HAP-1 (cell line): ENCODE measurements at regions not wholly inside any gene's neighbourhood (a gene's known extent, or its start where the extent isn't known, plus 50 kb on each side); places are given as distances from the start of the nearest gene placed in this dataset.

Experiments used
- DNase-seq, 2 experiments: peaks; one replicate each; pipeline ENCODE4 v3.0.0-alpha.2; 2016 to 2020; ENCODE audit warnings: low spot score in 2 of 2
- H3K27me3 ChIP-seq: fragments of 250-450 bp; sonication (Bioruptor Pico); 2 replicates; pipeline ENCODE4 v1.5.1; 2020; ENCODE audit warnings: low read depth, mild to moderate bottlenecking, moderate library complexity
- H3K36me3 ChIP-seq: fragments of 250-450 bp; sonication (Bioruptor Pico); replicated peaks from 2 replicates; pipeline ENCODE4 v1.5.1; 2020; ENCODE audit warnings: mild to moderate bottlenecking
- H3K4me1 ChIP-seq: fragments of 250-450 bp; sonication (Bioruptor Pico); 2 replicates; pipeline ENCODE4 v1.5.1; 2020; ENCODE audit warnings: mild to moderate bottlenecking
- H3K4me3 ChIP-seq: fragments of 250-450 bp; sonication (Bioruptor Pico); 2 replicates; pipeline ENCODE4 v1.5.1; 2020; ENCODE audit warnings: mild to moderate bottlenecking, moderate library complexity
- H3K9me3 ChIP-seq: fragments of 250-450 bp; sonication (Bioruptor Pico); 2 replicates; pipeline ENCODE4 v1.5.1; 2020; ENCODE audit warnings: mild to moderate bottlenecking, moderate library complexity
- in situ Hi-C: fragments of 300-500 bp; cut with MboI; formaldehyde crosslinking; loops from 3 replicates; pipeline ENCODE4 v1.14.3; 2020; ENCODE audit warnings: low sequenced_read_pairs, inconsistent platforms, mixed read lengths

DNA sequence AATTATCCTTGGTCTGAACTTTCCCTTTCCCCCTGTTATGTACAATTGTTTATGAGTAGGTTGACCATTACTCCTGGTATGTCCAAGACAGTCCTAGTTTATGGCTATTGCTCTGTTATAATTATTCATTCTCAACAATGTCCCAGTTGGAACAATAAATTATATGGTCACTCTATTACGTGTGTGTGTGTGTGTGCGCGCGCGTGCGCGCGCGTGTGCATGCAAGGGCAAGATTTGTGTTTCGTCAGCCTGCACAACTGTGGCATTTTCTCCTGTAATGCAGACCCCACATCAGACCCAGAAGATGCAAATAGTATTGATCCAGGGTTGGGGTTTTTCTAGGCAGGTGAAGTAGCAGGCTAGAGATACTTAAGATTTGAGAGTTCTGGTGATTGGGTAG, 88.4 kb downstream of the ESM1 start:
- Histone ChIP-seq H3K36me3 (no peaks in the 10 kb centered on the region), H3K4me1 (no peaks in the 10 kb centered on the region), H3K4me3 (no peak overlapping the region), H3K27me3 (peaks cover 4% of the 10 kb centered on the region), H3K9me3 (no peaks in the 10 kb centered on the region)
- no peak for DNase-seq
- in situ Hi-C loops, result no loop called here

DNA sequence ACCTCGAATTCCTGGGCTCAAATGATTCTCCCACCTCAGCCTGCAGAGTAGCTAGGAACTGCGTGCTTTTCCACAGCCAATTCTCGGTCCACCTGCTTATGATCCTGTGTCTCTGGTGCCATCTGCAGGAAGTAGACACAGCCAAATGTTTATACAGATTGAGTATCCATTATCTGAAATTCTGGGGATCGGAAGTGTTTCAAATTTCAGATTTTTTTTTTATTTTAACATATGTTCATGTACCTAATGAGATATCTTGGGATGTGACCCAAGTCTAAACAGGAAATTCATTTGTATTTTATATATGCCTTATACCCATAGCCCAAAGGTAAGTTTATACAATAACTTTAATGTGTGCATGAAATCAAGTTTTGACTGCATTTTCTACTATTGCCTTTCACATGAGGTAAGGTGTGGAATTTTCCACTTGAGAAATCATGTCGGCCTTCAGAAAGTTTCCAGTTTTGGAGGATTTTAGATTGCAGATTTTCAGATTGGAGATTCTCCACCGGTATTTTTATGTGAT, 89.5 kb downstream of the ESM1 start:
- in situ Hi-C loops, result no loop called here
- DNase-seq, result no peak
- no peaks in the 10 kb centered on the region for H3K9me3 ChIP-seq

DNA sequence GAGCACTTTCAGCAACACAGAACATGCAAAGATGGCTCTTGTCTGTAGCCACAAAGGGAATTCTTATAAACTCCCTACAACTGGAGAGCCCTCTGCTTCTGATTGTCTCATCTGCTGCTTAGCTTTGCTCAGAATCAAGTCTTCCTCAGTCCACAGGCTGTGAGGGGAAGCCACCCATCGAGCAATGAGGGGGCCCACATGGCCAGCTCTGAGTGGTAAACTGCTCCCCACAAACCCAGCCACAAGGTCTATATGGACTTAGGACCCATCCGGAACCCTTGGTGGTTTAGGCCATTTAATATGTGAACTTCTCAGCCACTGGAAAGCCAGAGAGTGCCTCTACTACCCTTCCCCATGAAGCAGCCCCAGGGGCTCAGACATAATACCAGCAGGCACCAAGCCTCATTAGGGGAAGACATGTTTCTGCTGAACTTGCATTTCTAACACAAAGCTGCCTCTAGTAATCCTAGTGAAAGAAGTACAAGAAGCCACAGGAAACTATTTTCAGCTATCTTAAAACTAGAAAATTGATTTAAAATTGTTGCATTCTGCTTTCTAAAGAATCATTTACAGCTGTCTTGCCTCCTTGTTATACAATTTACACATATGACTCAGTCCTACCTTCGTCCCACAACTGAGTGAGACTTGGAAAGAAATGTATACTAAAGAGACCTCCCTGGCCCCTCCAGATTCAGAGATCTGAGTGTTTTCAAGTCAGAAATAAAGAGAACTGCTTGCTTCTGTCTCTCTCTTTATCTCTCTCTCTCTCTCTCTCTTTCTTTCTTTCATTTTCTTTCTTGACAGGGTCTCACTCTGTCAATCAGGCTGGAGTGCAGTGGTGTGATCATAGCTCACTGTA, 90.2 kb downstream of the ESM1 start:
- no peaks in the 10 kb centered on the region for H3K4me1 ChIP-seq
- in situ Hi-C loops, result no loop called here
- H3K9me3 ChIP-seq, result no peaks in the 10 kb centered on the region
- 0 out of 2 replicates have a peak, but pooled peaks cover 2% of the 10 kb centered on the region for H3K27me3 ChIP-seq
- H3K36me3 ChIP-seq, result no peaks in the 10 kb centered on the region
- DNase-seq, result no peak
- H3K4me3 ChIP-seq, result no peak overlapping the region

More for the DNA sequence above, 89.5 kb downstream of the ESM1 start:
- H3K27me3 ChIP-seq, result 0 out of 2 replicates have a peak, but pooled peaks cover 2% of the 10 kb centered on the region
- no peak overlapping the region for H3K4me3 ChIP-seq
- no peaks in the 10 kb centered on the region for H3K36me3 ChIP-seq
- no peaks in the 10 kb centered on the region for H3K4me1 ChIP-seq

DNA sequence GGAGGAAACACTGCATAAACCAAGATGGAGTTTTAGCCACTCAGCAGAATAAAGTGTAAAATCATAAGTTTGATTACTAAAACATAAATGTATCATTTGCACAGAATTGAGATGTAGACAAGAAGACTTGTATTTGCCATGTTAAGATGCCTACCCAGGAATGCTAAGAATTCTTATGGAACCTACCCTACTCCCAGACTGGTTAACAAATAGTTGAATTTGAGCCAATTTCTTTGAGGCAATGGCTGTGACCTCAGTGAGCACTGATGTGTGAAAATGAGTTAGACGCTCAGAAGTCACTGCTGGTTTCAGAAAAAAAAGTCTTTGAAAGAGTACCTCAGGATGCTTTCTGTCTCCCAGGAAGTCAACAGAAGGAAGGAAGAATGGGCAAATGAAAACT, 95.6 kb downstream of the ESM1 start:
- no peak overlapping the region for H3K4me3 ChIP-seq
- no peak for DNase-seq
- H3K4me1 ChIP-seq, result no peaks in the 10 kb centered on the region
- H3K27me3 ChIP-seq, result 0 out of 2 replicates have a peak, but pooled peaks cover 2% of the 10 kb centered on the region
- no peaks in the 10 kb centered on the region for H3K36me3 ChIP-seq
- in situ Hi-C loops, result no loop called here
- no peaks in the 10 kb centered on the region for H3K9me3 ChIP-seq

DNA sequence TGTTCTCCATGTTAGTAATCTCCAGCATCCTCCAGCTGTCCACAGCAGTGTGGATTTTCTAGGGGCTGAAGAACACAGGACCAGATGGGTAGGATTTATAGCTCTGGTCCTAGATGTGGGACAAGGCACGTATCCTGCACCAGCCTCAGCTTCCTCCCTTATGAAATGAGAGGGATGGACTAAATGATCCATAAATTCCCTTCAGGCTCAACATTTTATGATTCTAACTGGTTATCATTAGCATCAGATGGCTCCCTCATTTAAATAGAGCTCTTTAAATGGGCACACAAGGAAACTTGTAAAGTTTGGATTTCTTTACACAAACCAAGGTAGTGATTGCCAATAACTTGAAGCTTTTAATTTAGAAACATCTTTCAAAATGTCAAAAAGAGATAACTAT, 97.7 kb downstream of the ESM1 start:
- no peaks in the 10 kb centered on the region for H3K36me3 ChIP-seq
- peaks cover 2% of the 10 kb centered on the region for H3K27me3 ChIP-seq
- no peak overlapping the region for H3K4me3 ChIP-seq
- in situ Hi-C loops, result no loop called here
- no peak for DNase-seq
- H3K4me1 ChIP-seq, result no peaks in the 10 kb centered on the region
- H3K9me3 ChIP-seq, result no peaks in the 10 kb centered on the region

DNA sequence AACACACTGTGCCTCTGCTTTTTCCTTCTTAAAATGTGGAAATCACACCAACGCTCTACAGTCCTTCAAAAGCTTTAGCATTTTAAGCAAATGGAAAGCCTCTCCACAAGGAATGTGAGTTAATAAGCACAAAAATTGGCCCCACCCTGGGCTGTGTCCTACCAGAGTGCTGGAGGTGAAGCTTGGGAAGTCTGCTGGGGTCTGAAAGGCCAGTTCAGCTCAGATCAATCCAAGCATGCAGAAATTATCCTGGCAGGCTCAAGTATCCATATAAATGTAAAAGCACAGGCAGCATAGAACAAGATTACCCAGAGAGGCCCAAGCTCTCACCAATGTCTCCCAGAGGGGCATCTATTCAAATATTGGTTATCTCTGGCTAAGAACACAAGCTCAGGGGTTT, 98.5 kb downstream of the ESM1 start:
- in situ Hi-C loops, result no loop called here
- Histone ChIP-seq H3K36me3 (no peaks in the 10 kb centered on the region), H3K9me3 (no peaks in the 10 kb centered on the region), H3K4me3 (no peak overlapping the region), H3K27me3 (peaks cover 4% of the 10 kb centered on the region), H3K4me1 (no peaks in the 10 kb centered on the region)
- DNase-seq, result no peak

DNA sequence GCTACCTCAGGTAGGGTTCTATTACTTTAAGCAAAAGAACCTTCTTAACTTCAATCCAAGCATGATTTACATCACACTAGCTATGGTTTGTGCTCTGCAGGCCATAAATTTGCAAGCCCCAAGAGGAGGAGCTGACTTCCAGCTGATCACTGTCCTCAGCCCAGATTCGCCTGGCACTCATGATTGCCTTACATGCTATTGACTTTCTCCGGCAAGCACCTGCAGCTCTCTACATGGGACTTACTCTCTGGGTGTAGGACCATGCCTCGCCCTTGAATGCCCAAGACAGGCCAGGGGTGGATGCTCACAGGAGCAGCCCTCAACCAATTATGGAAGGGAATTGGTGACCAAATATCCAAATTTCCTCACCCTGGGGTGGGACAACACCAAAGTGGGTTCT, 99.8 kb downstream of the ESM1 start:
- no peak for DNase-seq
- no peaks in the 10 kb centered on the region for H3K4me1 ChIP-seq
- no peak overlapping the region for H3K4me3 ChIP-seq
- no peaks in the 10 kb centered on the region for H3K36me3 ChIP-seq
- in situ Hi-C loops, result no loop called here
- peaks cover 5% of the 10 kb centered on the region for H3K27me3 ChIP-seq
- H3K9me3 ChIP-seq, result no peaks in the 10 kb centered on the region

DNA sequence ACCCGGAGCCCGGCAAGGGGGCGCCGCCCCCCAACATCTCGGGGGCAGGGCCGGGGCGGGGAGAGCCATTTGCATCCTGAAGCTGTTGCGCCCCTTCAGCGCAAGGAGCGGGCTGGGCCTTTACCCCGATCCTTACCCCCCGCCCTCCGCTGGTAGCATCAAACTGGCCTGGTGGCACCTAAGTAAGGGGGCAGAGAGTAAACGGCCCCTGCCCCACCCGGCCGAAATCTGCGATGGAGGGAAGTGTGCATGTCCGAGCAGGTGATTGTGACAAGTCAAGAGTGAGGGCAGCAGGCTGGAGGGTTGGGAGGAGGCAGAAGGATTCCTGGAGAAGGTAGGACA, 101.2 kb downstream of the ESM1 start:
- Histone ChIP-seq H3K9me3 (no peaks in the 10 kb centered on the region), H3K4me3 (no peak overlapping the region), H3K4me1 (no peaks in the 10 kb centered on the region), H3K27me3 (peaks cover 5% of the 10 kb centered on the region), H3K36me3 (no peaks in the 10 kb centered on the region)
- in situ Hi-C loops, result no loop called here
- no peak for DNase-seq

DNA sequence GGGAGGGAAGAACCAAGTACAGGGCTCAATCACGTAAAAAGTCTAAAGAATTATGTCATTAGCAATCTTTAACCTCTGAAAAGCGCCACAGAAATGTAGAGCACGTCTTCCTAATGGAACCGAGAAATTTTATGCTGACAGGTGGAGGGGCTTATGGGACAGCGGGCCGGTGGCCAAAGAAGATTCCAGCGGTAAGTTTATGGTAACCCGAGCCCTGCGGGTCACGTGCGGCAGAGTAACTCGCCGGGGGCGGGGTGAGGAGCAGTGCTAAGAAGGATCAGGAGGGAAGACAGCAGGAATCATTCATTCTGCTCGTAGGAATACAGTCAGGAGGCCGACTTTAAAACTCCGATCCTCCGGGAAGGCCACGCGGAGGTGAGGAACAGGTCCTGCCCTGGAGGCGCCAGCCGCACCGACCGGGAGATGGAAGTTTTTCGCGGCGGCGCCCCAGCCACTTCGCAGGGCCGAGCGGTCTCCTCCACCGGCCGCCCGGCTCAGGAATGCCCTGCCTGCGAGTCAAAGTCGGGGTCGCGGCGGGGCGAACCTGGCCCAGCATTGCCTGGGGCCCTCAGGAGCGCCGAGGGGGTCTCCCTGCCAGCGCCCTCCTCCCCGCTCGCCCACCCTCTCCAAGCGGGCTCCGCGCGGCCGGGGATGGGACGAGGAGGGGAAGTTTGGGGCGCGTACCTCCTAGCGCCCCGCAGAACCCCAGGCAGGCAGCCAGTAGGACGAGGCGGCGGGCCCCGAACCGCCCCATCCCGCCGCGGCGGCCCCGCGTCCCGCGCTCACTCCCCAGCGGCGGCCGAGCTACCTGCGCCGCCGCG, 101.8 kb downstream of the ESM1 start:
- DNase-seq, result no peak
- in situ Hi-C loops, result no loop called here
- Histone ChIP-seq H3K4me1 (no peaks in the 10 kb centered on the region), H3K27me3 (peaks cover 5% of the 10 kb centered on the region), H3K4me3 (no peak overlapping the region), H3K9me3 (no peaks in the 10 kb centered on the region), H3K36me3 (no peaks in the 10 kb centered on the region)

DNA sequence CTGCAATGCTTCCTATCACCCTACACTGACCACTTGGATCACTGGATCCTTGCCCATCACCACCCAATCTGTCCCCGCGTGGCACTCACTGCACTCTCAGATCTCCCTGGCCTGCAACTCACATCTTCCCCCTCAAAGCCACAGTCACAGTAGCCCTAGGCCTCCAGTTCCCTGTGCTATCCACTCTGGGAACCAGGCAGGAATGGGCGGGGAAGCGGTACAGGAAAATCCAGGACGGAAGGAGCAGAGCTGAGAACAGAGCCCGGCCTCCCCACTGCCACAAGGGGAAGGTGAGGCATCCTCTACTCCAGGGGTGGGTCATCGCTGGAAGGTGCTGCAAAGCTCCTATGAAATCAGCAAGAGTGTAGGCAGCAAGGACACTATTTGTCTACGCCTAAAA, 102.6 kb downstream of the ESM1 start:
- in situ Hi-C loops, result no loop called here
- Histone ChIP-seq H3K36me3 (no peaks in the 10 kb centered on the region), H3K4me1 (no peaks in the 10 kb centered on the region), H3K4me3 (no peak overlapping the region), H3K9me3 (no peaks in the 10 kb centered on the region), H3K27me3 (peaks cover 5% of the 10 kb centered on the region)
- DNase-seq, result no peak

DNA sequence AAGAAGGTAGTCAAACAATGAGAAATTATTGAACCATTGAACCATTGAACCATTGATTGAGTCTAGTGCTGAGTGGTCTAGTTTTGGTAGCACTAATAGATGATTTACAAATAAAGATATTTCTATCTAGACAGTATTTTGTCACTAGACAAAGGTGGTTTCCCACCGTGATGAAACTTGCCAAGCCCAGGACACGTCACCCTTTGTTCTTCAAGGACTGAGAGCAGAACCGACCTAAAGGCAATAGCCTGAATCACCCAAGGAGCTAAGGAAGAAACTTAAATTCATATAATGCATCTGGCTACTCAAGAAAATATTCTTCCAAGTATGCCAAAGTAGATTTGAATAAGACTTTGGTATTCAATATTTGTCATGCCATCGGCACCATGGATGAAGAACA, 103.3 kb downstream of the ESM1 start:
- no peak overlapping the region for H3K4me3 ChIP-seq
- peaks cover 5% of the 10 kb centered on the region for H3K27me3 ChIP-seq
- no peaks in the 10 kb centered on the region for H3K4me1 ChIP-seq
- in situ Hi-C loops, result no loop called here
- no peaks in the 10 kb centered on the region for H3K9me3 ChIP-seq
- no peaks in the 10 kb centered on the region for H3K36me3 ChIP-seq
- no peak for DNase-seq

DNA sequence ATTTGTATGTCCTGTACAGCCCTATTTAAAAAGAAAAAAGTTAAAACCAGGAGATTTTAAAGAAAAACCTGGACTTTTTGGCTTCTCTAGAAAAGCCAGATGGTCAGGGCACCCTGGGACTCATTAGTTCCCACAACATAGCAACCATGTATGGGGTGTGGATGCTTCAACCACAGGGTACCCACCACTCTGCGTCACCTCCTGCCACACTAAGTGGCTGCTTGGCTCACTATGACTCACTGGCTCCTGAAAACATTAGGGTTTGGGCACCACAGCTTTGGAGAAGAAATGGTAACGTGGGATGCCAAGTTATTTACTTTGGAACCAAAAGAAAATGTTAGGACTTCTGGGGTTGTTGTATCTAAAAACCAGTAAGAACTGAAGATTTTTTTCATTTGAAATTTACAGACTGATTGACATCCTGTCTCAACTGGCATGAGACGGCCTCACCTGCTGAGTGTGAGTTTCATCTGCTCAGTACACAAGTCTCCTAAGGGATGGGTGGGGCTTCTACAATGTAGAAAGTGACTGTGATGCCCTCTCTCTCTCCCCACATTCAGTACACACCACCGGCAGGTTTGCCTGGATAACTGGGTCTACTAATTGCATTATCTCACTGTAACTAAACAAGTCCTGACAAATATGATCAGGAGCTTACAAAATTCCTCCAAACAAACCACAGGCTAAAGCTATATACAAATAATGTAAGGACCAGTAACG, 103.9 kb downstream of the ESM1 start:
- Histone ChIP-seq H3K36me3 (no peaks in the 10 kb centered on the region), H3K9me3 (no peaks in the 10 kb centered on the region), H3K4me3 (no peak overlapping the region), H3K27me3 (peaks cover 5% of the 10 kb centered on the region), H3K4me1 (no peaks in the 10 kb centered on the region)
- DNase-seq, result no peak
- in situ Hi-C loops, result no loop called here

DNA sequence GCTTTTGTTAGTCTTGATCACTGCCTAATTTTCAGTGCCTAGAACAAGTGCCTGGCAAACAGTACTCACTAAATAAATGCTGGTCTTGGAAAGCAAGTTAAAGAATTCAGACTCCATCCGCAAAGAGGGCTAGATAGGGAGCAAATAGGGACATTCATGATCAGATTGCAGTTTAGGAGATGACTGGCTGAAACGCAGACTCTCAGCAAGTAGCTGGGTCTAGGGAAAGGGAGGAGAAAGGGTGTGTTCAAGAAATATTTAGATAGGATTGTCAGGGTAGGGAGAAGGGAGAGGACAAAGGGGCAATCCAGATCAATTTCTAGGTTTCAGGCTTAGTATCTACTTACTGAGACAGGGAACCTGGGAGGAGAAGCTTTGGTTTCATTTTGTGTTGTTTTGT, 108.4 kb downstream of the ESM1 start:
- Histone ChIP-seq H3K9me3 (no peaks in the 10 kb centered on the region), H3K36me3 (no peaks in the 10 kb centered on the region), H3K4me3 (no peak overlapping the region), H3K27me3 (peaks cover 4% of the 10 kb centered on the region; the same call in 1 of the 2 replicates), H3K4me1 (no peaks in the 10 kb centered on the region)
- no peak for DNase-seq
- in situ Hi-C loops, result no loop called here
